Testis (tissue), 2 donors: ENCODE measurements at regions not wholly inside any gene's neighbourhood (a gene's known extent, or its start where the extent isn't known, plus 50 kb on each side); places are given as distances from the start of the nearest gene placed in this dataset.

Experiments used
- DNase-seq: peaks from one replicate; pipeline ENCODE4 v3.0.0-alpha.2; 2019
- H3K27ac ChIP-seq, 2 donors: fragments of 200-600 bp; sonication (generic); one replicate each; pipeline ENCODE4 v1.5.1; 2019
- H3K27me3 ChIP-seq: fragments of 200-600 bp; sonication (generic); one replicate; pipeline ENCODE4 v1.5.1; 2019
- H3K36me3 ChIP-seq: fragments of 200-600 bp; sonication (generic); one replicate; pipeline ENCODE4 v1.5.1; 2017; ENCODE audit warnings: low read depth; ENCODE audit errors: missing control alignments
- H3K4me1 ChIP-seq: fragments of 200-600 bp; sonication (generic); one replicate; pipeline ENCODE4 v1.5.1; 2019
- H3K4me3 ChIP-seq, 2 donors: fragments of 200-600 bp; sonication (generic); one replicate each; pipeline ENCODE4 v1.5.1; 2017 to 2019
- H3K9me3 ChIP-seq: fragments of 200-600 bp; sonication (generic); one replicate; pipeline ENCODE4 v1.5.1; 2017
- POLR2A ChIP-seq: fragments of 450-650 bp; IDR thresholded peaks from one replicate; pipeline ENCODE4 v1.6.1; 2017; ENCODE audit warnings: antibody characterized with exemption, mild to moderate bottlenecking, moderate library complexity
- WGBS, 2 donors: methylation state at CpG; one replicate each; pipeline ENCODE4 v1.1.5; 2018; 5-methylcytosine and 5-hydroxymethylcytosine counted together
- intact Hi-C: fragments of 100-400 bp; cut with DNase I; formaldehyde crosslinking; loops from one replicate; pipeline ENCODE4 v1.15.1; 2023; ENCODE audit warnings: low total_unique reads
- TF ChIP-seq, protein P1 (sequence below), 3 experiments: fragments of 450-650 bp in 2 of 3; fragments of 200-600 bp in 1 of 3; sonication (generic) in 1 of 3; IDR thresholded peaks; one replicate each; pipeline ENCODE4 v1.5.1; 2016 to 2019; ENCODE audit warnings: antibody characterized with exemption in 3 of 3, mild to moderate bottlenecking in 2 of 3, moderate library complexity in 1 of 3

DNA sequence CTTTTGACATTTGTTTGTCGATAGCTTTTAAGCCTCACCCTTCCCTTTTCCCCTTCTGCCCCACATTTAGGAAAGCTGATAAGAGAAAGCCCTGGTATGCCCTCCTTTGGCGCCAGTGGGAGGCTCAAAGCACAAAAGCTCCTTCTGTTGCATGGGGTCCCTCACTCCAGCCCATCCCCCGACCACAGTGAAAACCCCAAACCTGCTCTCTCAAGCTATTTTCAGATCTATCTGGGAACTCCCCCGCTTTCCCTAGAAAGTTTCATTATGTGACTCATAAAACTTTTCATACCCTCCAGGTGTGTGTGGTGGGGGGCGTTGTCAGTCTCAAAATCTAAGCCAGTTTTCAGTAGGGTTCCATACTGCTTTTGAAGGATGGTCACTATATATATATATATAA, 259.0 kb upstream of the PCDH7 start:
- DNase-seq: no peak
- H3K4me1 ChIP-seq: no peaks in the 10 kb centered on the region
- H3K36me3 ChIP-seq: no peaks in the 10 kb centered on the region
- no peak overlapping the region for H3K4me3 ChIP-seq
- H3K9me3 ChIP-seq: no peaks in the 10 kb centered on the region
- intact Hi-C loops: no loop called here
- no peaks in the 10 kb centered on the region for H3K27me3 ChIP-seq
- WGBS, 2 donors: 84 to 87% methylated on average over 5 of the region's 5 CpGs
- no peak overlapping the region for H3K27ac ChIP-seq
- TF ChIP-seq, protein P1, sequence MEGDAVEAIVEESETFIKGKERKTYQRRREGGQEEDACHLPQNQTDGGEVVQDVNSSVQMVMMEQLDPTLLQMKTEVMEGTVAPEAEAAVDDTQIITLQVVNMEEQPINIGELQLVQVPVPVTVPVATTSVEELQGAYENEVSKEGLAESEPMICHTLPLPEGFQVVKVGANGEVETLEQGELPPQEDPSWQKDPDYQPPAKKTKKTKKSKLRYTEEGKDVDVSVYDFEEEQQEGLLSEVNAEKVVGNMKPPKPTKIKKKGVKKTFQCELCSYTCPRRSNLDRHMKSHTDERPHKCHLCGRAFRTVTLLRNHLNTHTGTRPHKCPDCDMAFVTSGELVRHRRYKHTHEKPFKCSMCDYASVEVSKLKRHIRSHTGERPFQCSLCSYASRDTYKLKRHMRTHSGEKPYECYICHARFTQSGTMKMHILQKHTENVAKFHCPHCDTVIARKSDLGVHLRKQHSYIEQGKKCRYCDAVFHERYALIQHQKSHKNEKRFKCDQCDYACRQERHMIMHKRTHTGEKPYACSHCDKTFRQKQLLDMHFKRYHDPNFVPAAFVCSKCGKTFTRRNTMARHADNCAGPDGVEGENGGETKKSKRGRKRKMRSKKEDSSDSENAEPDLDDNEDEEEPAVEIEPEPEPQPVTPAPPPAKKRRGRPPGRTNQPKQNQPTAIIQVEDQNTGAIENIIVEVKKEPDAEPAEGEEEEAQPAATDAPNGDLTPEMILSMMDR (IDR thresholded peaks at IDR 0.05): no peak
- no peak for TF ChIP-seq POLR2A

DNA sequence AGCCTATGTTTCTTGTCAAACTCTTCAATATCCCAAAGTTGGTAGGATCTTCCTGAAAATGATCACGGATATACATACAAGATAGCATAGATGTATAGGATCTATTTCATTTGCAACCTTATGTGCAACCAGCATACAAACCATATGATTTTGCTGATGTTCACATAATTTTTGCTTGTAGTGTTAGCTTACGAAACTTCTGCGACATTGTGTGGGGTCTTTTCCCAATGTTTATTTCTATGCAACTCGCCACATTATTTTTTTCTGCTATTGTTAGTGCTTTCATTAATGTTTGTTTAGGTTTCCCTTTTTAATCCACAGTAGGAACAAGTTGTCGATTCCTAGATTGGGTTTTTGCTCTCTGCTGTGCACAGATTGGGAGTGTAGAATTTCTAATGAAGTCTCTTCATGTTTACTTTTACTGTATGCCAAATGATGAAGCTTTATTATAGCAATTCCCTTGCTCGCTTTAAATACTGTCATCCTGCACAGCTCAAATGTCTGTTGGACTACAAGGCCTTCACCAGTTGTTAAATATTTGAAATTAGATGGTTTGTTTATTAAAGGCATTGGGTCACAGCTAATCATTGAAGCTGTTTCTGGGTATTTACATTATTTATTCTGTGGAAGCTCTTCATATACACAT, 257.6 kb upstream of the PCDH7 start:
- Histone ChIP-seq H3K4me1 (no peaks in the 10 kb centered on the region), H3K36me3 (no peaks in the 10 kb centered on the region), H3K27ac (no peak overlapping the region), H3K4me3 (no peak overlapping the region), H3K9me3 (no peaks in the 10 kb centered on the region), H3K27me3 (no peaks in the 10 kb centered on the region)
- TF ChIP-seq, protein P1 (IDR thresholded peaks at IDR 0.05): no peak
- no peak for TF ChIP-seq POLR2A
- DNase-seq: no peak
- intact Hi-C loops: no loop called here
- WGBS, 2 donors: 84 to 90% methylated on average over 6 of the region's 6 CpGs

DNA sequence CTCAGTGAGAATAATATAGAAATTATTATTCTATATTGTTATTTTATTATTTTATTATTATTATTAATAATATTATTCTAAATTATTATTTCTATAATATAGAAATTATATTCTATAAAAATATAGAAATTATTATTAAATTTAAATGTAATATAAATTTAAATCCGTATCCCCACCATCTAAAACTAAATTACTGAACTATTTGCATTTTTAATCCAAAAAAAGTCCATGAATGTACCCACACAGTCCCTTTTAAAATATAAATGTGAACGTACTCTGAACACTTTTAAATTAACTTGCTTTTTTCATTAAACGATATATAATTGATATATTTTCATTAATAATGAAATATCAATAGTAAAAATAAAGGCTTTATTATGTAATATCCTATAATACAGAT, 248.3 kb upstream of the PCDH7 start:
- WGBS, 2 donors: 89 to 92% methylated on average over 3 of the region's 3 CpGs
- Histone ChIP-seq H3K36me3 (no peaks in the 10 kb centered on the region), H3K27ac (no peak overlapping the region), H3K4me1 (no peaks in the 10 kb centered on the region), H3K4me3 (no peak overlapping the region), H3K9me3 (no peaks in the 10 kb centered on the region), H3K27me3 (no peaks in the 10 kb centered on the region)
- intact Hi-C loops: no loop called here
- DNase-seq: no peak
- TF ChIP-seq, protein P1 (IDR thresholded peaks at IDR 0.05): no peak
- TF ChIP-seq POLR2A: no peak

DNA sequence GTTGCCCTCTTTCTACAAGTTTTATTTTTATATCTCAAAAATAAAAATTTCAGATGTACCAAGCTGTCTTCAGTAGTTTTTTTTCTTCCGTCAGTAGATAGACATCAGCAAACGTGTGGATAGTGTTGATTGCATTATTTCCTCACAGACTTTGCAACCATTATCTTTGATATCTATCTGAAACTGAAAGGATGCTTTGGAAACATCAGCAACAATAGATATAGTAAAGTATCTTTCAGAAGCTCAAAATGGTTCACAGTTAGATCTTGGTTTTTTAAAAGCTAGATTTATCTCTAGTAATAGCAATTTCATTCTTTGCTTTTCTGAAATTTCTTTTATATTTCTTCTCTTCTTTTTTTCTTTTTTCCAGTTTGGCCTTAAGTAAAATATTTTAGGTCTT, 246.9 kb upstream of the PCDH7 start:
- TF ChIP-seq, protein P1 (IDR thresholded peaks at IDR 0.05): no peak
- no peak for TF ChIP-seq POLR2A
- WGBS, 2 donors: 74 to 80% methylated on average over 2 of the region's 2 CpGs
- intact Hi-C loops: no loop called here

DNA sequence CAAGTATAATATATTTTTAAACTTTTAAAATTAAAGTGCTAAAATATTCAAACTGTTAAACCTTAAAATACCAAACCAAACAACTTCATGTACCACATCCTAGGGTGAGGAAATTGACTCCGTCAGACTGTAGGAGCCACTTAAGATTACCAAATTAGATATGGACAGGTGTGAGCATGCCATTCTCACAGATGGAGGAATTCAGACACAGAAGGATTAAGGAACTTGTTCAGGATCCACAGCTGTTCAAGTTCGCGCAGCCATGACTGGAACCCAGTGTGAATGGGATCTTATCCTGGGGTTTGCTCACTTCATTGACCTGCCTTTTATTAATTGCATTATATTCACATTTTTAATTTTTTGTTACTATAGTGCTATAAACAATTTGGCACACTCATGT, 224.9 kb upstream of the PCDH7 start:
- no peaks in the 10 kb centered on the region for H3K36me3 ChIP-seq
- TF ChIP-seq, protein P1 (IDR thresholded peaks at IDR 0.05): no peak
- intact Hi-C loops: no loop called here
- no peak overlapping the region for H3K4me3 ChIP-seq
- no peaks in the 10 kb centered on the region for H3K4me1 ChIP-seq
- no peak for DNase-seq
- WGBS, 2 donors: 91 to 94% methylated on average over 3 of the region's 3 CpGs
- no peak overlapping the region for H3K27ac ChIP-seq
- no peaks in the 10 kb centered on the region for H3K27me3 ChIP-seq
- H3K9me3 ChIP-seq: no peaks in the 10 kb centered on the region

More for the DNA sequence above, 246.9 kb upstream of the PCDH7 start:
- Histone ChIP-seq H3K27ac (no peak overlapping the region), H3K9me3 (no peaks in the 10 kb centered on the region), H3K4me3 (no peak overlapping the region), H3K4me1 (no peaks in the 10 kb centered on the region), H3K27me3 (no peaks in the 10 kb centered on the region), H3K36me3 (no peaks in the 10 kb centered on the region)
- DNase-seq: no peak
